OCI-LY1 (cell line): ENCODE measurements at regions not wholly inside any gene's neighbourhood (a gene's known extent, or its start where the extent isn't known, plus 50 kb on each side); places are given as distances from the start of the nearest gene placed in this dataset.

Experiments
- H2AFZ ChIP-seq: fragments of 200-600 bp; sonication (generic), shearing (Covaris generic); 2 replicates; pipeline ENCODE4 v1.6.0; 2014; ENCODE audit warnings: antibody characterized with exemption, mild to moderate bottlenecking, low read length
- H3F3A ChIP-seq: fragments of 200-600 bp; sonication (generic), shearing (Covaris generic); 2 replicates; pipeline ENCODE4 v1.6.0; 2014; ENCODE audit warnings: mild to moderate bottlenecking, antibody characterized with exemption, low read length, moderate library complexity; ENCODE audit not compliant: insufficient read depth
- H3K27ac ChIP-seq: fragments of 200-600 bp; sonication (generic); 2 replicates; pipeline ENCODE4 v1.5.1; 2014; ENCODE audit warnings: low read length, mixed run types, mild to moderate bottlenecking, low read depth; ENCODE audit not compliant: poor library complexity, severe bottlenecking
- H3K27me3 ChIP-seq: fragments of 200-600 bp; sonication (generic); 2 replicates; pipeline ENCODE4 v1.6.0; 2014; ENCODE audit warnings: antibody characterized with exemption, mild to moderate bottlenecking, low read length, moderate library complexity; ENCODE audit not compliant: insufficient read depth
- H3K36me3 ChIP-seq: fragments of 200-600 bp; sonication (generic); 2 replicates; pipeline ENCODE4 v1.6.1; 2014; ENCODE audit warnings: mild to moderate bottlenecking, antibody characterized with exemption, low read length, moderate library complexity, mixed read lengths; ENCODE audit not compliant: insufficient read depth
- H3K4me1 ChIP-seq: fragments of 200-600 bp; sonication (generic); 2 replicates; pipeline ENCODE4 v1.5.1; 2014; ENCODE audit warnings: mild to moderate bottlenecking, low read length, moderate library complexity; ENCODE audit not compliant: insufficient read depth, severe bottlenecking
- H3K4me2 ChIP-seq: fragments of 200-600 bp; sonication (generic), shearing (Covaris generic); 2 replicates; pipeline ENCODE4 v1.6.1; 2014; ENCODE audit warnings: low read length
- H3K4me3 ChIP-seq: fragments of 200-600 bp; sonication (generic); 2 replicates; pipeline ENCODE4 v1.5.1; 2014; ENCODE audit warnings: low read length, low read depth, mild to moderate bottlenecking, mixed read lengths; ENCODE audit not compliant: poor library complexity, severe bottlenecking
- H3K79me2 ChIP-seq: fragments of 200-600 bp; shearing (Covaris generic); 2 replicates; pipeline ENCODE4 v1.6.1; 2016; ENCODE audit warnings: mixed run types, low read length, mixed read lengths; ENCODE audit not compliant: insufficient read depth
- H3K9ac ChIP-seq: fragments of 200-600 bp; sonication (generic), shearing (Covaris generic); 2 replicates; pipeline ENCODE4 v1.6.1; 2014; ENCODE audit warnings: mild to moderate bottlenecking, low read length, mixed read lengths
- H3K9me2 ChIP-seq: fragments of 200-600 bp; sonication (generic), shearing (Covaris generic); 2 replicates; pipeline ENCODE4 v1.6.1; 2014; ENCODE audit warnings: low read depth, mild to moderate bottlenecking, low read length, mixed read lengths
- H3K9me3 ChIP-seq: fragments of 200-600 bp; shearing (Covaris generic); 2 replicates; pipeline ENCODE4 v1.6.1; 2014; ENCODE audit warnings: low read length, mixed read lengths
- H4K20me1 ChIP-seq: fragments of 200-600 bp; sonication (generic), shearing (Covaris generic); 2 replicates; pipeline ENCODE4 v1.6.0; 2016; ENCODE audit warnings: mild to moderate bottlenecking, low read length; ENCODE audit not compliant: insufficient read depth
- CTCF ChIP-seq: fragments of 200-600 bp; sonication (generic), shearing (Covaris generic); IDR thresholded peaks from 2 replicates; pipeline ENCODE4 v1.5.1; 2017; ENCODE audit warnings: mild to moderate bottlenecking, antibody characterized with exemption, low read length, moderate library complexity, mixed read lengths
- EZH2 ChIP-seq: fragments of 200-600 bp; sonication (generic), shearing (Covaris generic); IDR thresholded peaks from 2 replicates; pipeline ENCODE4 v1.8.0; 2017; ENCODE audit warnings: borderline replicate concordance, mixed run types, mild to moderate bottlenecking, antibody characterized with exemption, low read length, moderate library complexity, mixed read lengths

- no peaks in the 10 kb centered on the region for H3K4me1 ChIP-seq
- no peaks in the 10 kb centered on the region for H3K9me2 ChIP-seq
- no peaks in the 10 kb centered on the region for H3K79me2 ChIP-seq
- H3K9ac ChIP-seq, result no peak overlapping the region
- H3K9me3 ChIP-seq, result no peaks in the 10 kb centered on the region
- H3K4me3 ChIP-seq, result no peak overlapping the region
- H3K27me3 ChIP-seq, result no peaks in the 10 kb centered on the region
- no peak overlapping the region for H3K4me2 ChIP-seq
- no peaks in the 10 kb centered on the region for H4K20me1 ChIP-seq
- no peaks in the 10 kb centered on the region for H3F3A ChIP-seq
- no peak for TF ChIP-seq CTCF
- no peak for TF ChIP-seq EZH2
- no peak overlapping the region for H2AFZ ChIP-seq
- no peaks in the 10 kb centered on the region for H3K36me3 ChIP-seq
- H3K27ac ChIP-seq, result no peak overlapping the region
Observed at GRCh38 chr12:82028772-82029171, 269.6 kb upstream of the PPFIA2 start.

DNA sequence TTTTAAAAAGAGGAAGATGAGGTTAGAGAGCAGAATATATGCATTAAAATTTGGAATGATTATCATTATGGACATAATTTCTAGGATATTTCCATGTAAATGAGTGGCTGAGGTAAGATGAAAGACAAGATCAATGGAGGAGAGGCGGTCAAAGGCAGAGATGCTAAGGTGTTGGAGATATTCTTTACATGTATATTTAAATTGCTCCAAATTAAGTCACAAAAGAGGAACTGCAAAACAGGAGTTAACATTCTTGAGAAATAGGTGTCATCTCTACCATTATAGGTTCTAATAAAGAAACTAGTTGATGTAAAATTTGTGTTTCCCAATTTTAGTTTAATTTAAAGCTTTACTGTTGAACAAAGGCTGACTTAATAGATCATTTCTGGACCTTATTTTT, 268.5 kb upstream of the PPFIA2 start:
- Histone ChIP-seq H3K79me2 (no peaks in the 10 kb centered on the region), H4K20me1 (no peaks in the 10 kb centered on the region), H3K9me3 (no peaks in the 10 kb centered on the region), H3K27me3 (no peaks in the 10 kb centered on the region), H3K9me2 (no peaks in the 10 kb centered on the region), H3F3A (no peaks in the 10 kb centered on the region), H3K4me2 (no peak overlapping the region), H3K4me1 (no peaks in the 10 kb centered on the region), H2AFZ (no peak overlapping the region), H3K9ac (no peak overlapping the region), H3K27ac (no peak overlapping the region), H3K36me3 (no peaks in the 10 kb centered on the region), H3K4me3 (no peak overlapping the region)
- no peak for TF ChIP-seq CTCF
- TF ChIP-seq EZH2, result no peak

DNA sequence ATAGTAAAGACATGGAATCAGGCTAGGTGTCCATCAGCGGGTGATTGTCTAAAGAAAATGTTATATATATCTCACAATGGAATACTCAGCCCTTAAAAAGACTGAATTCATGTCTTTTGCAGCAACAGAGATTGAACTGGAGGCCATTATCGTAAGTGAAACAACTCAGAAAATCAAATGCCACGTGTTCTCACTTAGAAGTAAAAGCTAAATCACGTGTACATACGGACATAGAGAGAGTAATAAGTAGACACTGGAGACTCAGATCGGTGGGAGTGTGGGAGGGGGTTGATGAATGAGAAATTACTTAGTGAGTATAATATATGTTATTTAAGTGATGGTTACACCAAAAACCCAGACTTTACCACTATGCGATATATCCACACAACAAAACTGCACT, 266.3 kb upstream of the PPFIA2 start:
- no peaks in the 10 kb centered on the region for H3K9me2 ChIP-seq
- H2AFZ ChIP-seq, result no peak overlapping the region
- H3K36me3 ChIP-seq, result no peaks in the 10 kb centered on the region
- H3K4me1 ChIP-seq, result no peaks in the 10 kb centered on the region
- no peaks in the 10 kb centered on the region for H4K20me1 ChIP-seq
- no peak overlapping the region for H3K4me2 ChIP-seq
- H3K9me3 ChIP-seq, result no peaks in the 10 kb centered on the region
- TF ChIP-seq CTCF, result no peak
- TF ChIP-seq EZH2, result no peak
- no peaks in the 10 kb centered on the region for H3K79me2 ChIP-seq
- no peak overlapping the region for H3K4me3 ChIP-seq
- no peak overlapping the region for H3K9ac ChIP-seq
- H3K27ac ChIP-seq, result no peak overlapping the region
- no peaks in the 10 kb centered on the region for H3F3A ChIP-seq
- no peaks in the 10 kb centered on the region for H3K27me3 ChIP-seq
